GM06990 (cell line): ENCODE measurements at regions not wholly inside any gene's neighbourhood (a gene's known extent, or its start where the extent isn't known, plus 50 kb on each side); places are given as distances from the start of the nearest gene placed in this dataset.

Experiments
- DNase-seq: peaks from one replicate; pipeline ENCODE4 v3.0.0-alpha.2; 2011; ENCODE audit not compliant: insufficient read length; ENCODE audit errors: extremely low read depth
- H3K27me3 ChIP-seq: replicated peaks from 2 replicates; pipeline ENCODE4 v1.6.0; 2011; ENCODE audit warnings: low read length; ENCODE audit not compliant: control insufficient read depth, insufficient read depth
- H3K36me3 ChIP-seq: 2 replicates; pipeline ENCODE4 v1.5.1; 2011; ENCODE audit warnings: low read length; ENCODE audit not compliant: control insufficient read depth, insufficient read depth
- H3K4me3 ChIP-seq: replicated peaks from 2 replicates; pipeline ENCODE4 v1.5.1; 2011; ENCODE audit warnings: low read depth, mild to moderate bottlenecking, control low read depth, low read length
- TF ChIP-seq, protein P1 (sequence below): IDR thresholded peaks from 2 replicates; pipeline ENCODE4 v1.5.1; 2011; ENCODE audit warnings: low read length, control low read depth, mild to moderate bottlenecking, inconsistent platforms; ENCODE audit not compliant: insufficient read depth, poor library complexity, severe bottlenecking

- no peaks in the 10 kb centered on the region for H3K36me3 ChIP-seq
- H3K27me3 ChIP-seq: no peaks in the 10 kb centered on the region
- no peak overlapping the region for H3K4me3 ChIP-seq
- DNase-seq: no peak
- TF ChIP-seq, protein P1, sequence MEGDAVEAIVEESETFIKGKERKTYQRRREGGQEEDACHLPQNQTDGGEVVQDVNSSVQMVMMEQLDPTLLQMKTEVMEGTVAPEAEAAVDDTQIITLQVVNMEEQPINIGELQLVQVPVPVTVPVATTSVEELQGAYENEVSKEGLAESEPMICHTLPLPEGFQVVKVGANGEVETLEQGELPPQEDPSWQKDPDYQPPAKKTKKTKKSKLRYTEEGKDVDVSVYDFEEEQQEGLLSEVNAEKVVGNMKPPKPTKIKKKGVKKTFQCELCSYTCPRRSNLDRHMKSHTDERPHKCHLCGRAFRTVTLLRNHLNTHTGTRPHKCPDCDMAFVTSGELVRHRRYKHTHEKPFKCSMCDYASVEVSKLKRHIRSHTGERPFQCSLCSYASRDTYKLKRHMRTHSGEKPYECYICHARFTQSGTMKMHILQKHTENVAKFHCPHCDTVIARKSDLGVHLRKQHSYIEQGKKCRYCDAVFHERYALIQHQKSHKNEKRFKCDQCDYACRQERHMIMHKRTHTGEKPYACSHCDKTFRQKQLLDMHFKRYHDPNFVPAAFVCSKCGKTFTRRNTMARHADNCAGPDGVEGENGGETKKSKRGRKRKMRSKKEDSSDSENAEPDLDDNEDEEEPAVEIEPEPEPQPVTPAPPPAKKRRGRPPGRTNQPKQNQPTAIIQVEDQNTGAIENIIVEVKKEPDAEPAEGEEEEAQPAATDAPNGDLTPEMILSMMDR: no peak
Observed at GRCh38 chr3:147799601-147800000, 390.4 kb downstream of the ZIC1 start.

- H3K36me3 ChIP-seq: no peaks in the 10 kb centered on the region
- TF ChIP-seq, protein P1: no peak
- H3K4me3 ChIP-seq: no peak overlapping the region
- H3K27me3 ChIP-seq: no peaks in the 10 kb centered on the region
- no peak for DNase-seq
Observed at GRCh38 chr3:147807776-147808175, 398.6 kb downstream of the ZIC1 start.

DNA sequence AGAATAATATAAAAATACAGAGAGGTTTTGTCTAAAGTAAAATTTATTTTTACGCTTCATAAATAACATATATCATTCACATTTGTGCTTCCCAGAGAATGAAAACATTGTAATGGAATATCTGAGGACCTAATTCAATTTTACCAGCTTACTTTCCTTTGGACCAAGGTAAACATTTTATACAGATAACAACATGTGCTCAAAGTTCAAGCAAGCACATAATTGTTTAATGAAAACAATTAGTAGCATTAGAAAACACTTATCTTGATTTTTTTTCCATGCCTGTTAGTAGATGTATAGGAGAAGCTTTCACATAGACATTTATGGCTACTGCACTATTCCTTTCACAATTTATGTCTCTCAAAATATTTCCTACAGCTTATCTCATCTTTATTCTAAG lies 400.0 kb downstream of the ZIC1 start:
- DNase-seq: no peak

DNA sequence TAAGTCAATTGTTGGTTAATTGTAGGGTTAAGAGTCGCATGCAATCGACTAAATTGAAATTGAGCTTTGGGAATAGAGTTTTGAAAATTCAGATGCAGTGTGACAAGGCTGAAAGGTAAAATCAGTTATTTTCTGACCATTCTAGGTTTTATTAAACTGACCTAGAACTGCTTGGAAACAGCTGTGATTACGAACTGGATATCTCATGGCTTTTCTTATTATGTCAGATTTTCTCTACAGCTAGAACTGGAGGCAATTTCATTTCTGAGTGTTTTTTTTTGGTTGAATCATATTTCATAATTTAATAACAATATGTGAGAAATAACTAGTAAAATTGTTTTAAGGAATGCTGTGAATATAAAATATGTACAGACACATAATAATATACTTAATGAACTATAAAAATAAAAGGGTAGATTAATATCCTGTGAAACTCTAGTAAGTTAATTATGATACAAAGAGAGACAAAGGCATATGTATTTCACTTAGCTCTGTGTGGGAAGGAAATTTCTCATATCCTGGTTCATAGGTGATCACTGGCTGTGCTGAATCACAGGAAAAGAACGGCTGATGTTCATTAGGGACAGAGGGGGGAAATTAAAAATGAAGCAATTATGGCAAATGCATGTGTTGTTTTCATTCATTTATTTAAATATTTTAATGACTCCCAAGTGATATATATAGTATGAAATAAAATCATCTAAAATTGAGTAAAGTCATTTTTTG lies 403.2 kb downstream of the ZIC1 start:
- no peak for DNase-seq
- H3K27me3 ChIP-seq: no peaks in the 10 kb centered on the region
- H3K36me3 ChIP-seq: no peaks in the 10 kb centered on the region
- TF ChIP-seq, protein P1: no peak
- H3K4me3 ChIP-seq: no peak overlapping the region

More for the DNA sequence above, 400.0 kb downstream of the ZIC1 start:
- TF ChIP-seq, protein P1: no peak
- H3K36me3 ChIP-seq: no peaks in the 10 kb centered on the region
- H3K4me3 ChIP-seq: no peak overlapping the region
- no peaks in the 10 kb centered on the region for H3K27me3 ChIP-seq

- Histone ChIP-seq H3K27me3 (no peaks in the 10 kb centered on the region), H3K36me3 (no peaks in the 10 kb centered on the region), H3K4me3 (no peak overlapping the region)
- TF ChIP-seq, protein P1: no peak
- no peak for DNase-seq
Observed at GRCh38 chr3:147813256-147813655, 404.1 kb downstream of the ZIC1 start.
